Suprapubic skin (tissue), 4 donors: ENCODE measurements at regions not wholly inside any gene's neighbourhood (a gene's known extent, or its start where the extent isn't known, plus 50 kb on each side); places are given as distances from the start of the nearest gene placed in this dataset.

Experiments
- CTCF ChIP-seq, 2 donors: fragments of 200-600 bp in 1 of 2; fragments of 450-650 bp in 1 of 2; sonication (generic) in 1 of 2; IDR thresholded peaks; one replicate each; pipeline ENCODE4 v1.5.1; 2016 to 2019; ENCODE audit warnings: antibody characterized with exemption in 2 of 2, mild to moderate bottlenecking in 1 of 2, moderate library complexity in 1 of 2
- EP300 ChIP-seq: sonication (generic); formaldehyde crosslinking; IDR thresholded peaks from one replicate; pipeline ENCODE4 v1.6.1; 2017; ENCODE audit warnings: antibody characterized with exemption
- POLR2A ChIP-seq, 2 donors: fragments of 450-650 bp; IDR thresholded peaks; one replicate each; pipeline ENCODE4 v1.6.1; 2017; ENCODE audit warnings: antibody characterized with exemption in 2 of 2, mild to moderate bottlenecking in 2 of 2, moderate library complexity in 2 of 2
- POLR2AphosphoS5 ChIP-seq, 3 donors: sonication (generic); formaldehyde crosslinking; IDR thresholded peaks; one replicate each; pipeline ENCODE4 v1.6.1; 2017; ENCODE audit warnings: antibody characterized with exemption in 3 of 3

- TF ChIP-seq POLR2AphosphoS5 (IDR thresholded peaks at IDR 0.05) (no peak), CTCF (IDR thresholded peaks at IDR 0.05) (no peak), EP300 (no peak), POLR2A (IDR thresholded peaks at IDR 0.05) (no peak)
Measured at GRCh38 chr2:228845162-228845925, 425.7 kb downstream of the PID1 start.
